Stimulated activated naive B cell treated with anti-CD40 and anti-IgM and Interleukin-4, amounts not matched to agents 10 μg/mL and 1 μg/mL and 100 μg/mL, for 72 hours (primary cell): ENCODE measurements at regions not wholly inside any gene's neighbourhood (a gene's known extent, or its start where the extent isn't known, plus 50 kb on each side); places are given as distances from the start of the nearest gene placed in this dataset.
A peak's percentile ranks its signal among the peaks of the same experiment; 100 is the strongest.
"Not testable (repeated sequence)": the region's sequence is repeated elsewhere in the genome, so short reads cannot be mapped to it uniquely, and the experiment has no call there.

Source experiments
- ATAC-seq, 2 donors: fragments of 150-1000 bp; cut with Tn5 transposase; replicated peaks; 2 replicates each; pipeline ENCODE4 v1.10.0; 2021; ENCODE audit warnings: moderate library complexity in 1 of 2
- DNase-seq: peaks from one replicate; pipeline ENCODE4 v3.0.0; 2021
- H3K27ac Mint-ChIP-seq: one replicate; pipeline ENCODE4 v1.8.0; 2022; ENCODE audit warnings: mild to moderate bottlenecking, mixed read lengths
- H3K27me3 Mint-ChIP-seq, 2 donors: one replicate each; pipeline ENCODE4 v1.8.0; 2022; ENCODE audit warnings: mixed read lengths in 2 of 2
- H3K36me3 Mint-ChIP-seq, 2 donors: one replicate each; pipeline ENCODE4 v1.8.0; 2022; ENCODE audit warnings: mixed read lengths in 2 of 2, mild to moderate bottlenecking in 1 of 2
- H3K4me1 Mint-ChIP-seq, 2 donors: one replicate each; pipeline ENCODE4 v1.8.0; 2022; ENCODE audit warnings: mixed read lengths in 2 of 2, mild to moderate bottlenecking in 1 of 2
- H3K4me3 Mint-ChIP-seq, 2 donors: one replicate each; pipeline ENCODE4 v1.8.0; 2022; ENCODE audit warnings: mild to moderate bottlenecking in 2 of 2, mixed read lengths in 2 of 2, moderate library complexity in 1 of 2
- H3K9me3 Mint-ChIP-seq, 2 donors: one replicate each; pipeline ENCODE4 v1.8.0; 2022; ENCODE audit warnings: mixed read lengths in 2 of 2, mild to moderate bottlenecking in 1 of 2

GRCh38 chr21:10409786-10410185, 111.6 kb upstream of the TPTE start:
- not testable (repeated sequence) for DNase-seq, H3K27me3 Mint-ChIP-seq, ATAC-seq, H3K9me3 Mint-ChIP-seq, H3K27ac Mint-ChIP-seq, H3K36me3 Mint-ChIP-seq, H3K4me3 Mint-ChIP-seq, H3K4me1 Mint-ChIP-seq

GRCh38 chr21:10410354-10410929, 110.9 kb upstream of the TPTE start:
- not testable (repeated sequence) for H3K4me3 Mint-ChIP-seq, H3K36me3 Mint-ChIP-seq, H3K9me3 Mint-ChIP-seq, H3K27ac Mint-ChIP-seq, H3K4me1 Mint-ChIP-seq, ATAC-seq, H3K27me3 Mint-ChIP-seq, DNase-seq

- H3K27ac Mint-ChIP-seq, DNase-seq, H3K9me3 Mint-ChIP-seq, H3K27me3 Mint-ChIP-seq, H3K4me1 Mint-ChIP-seq, H3K4me3 Mint-ChIP-seq, H3K36me3 Mint-ChIP-seq, ATAC-seq: not testable (repeated sequence)
These were observed 109.4 kb upstream of the TPTE start for GRCh38 chr21:10411776-10412526.

GRCh38 chr21:10412928-10413246, 108.5 kb upstream of the TPTE start:
- H3K27ac Mint-ChIP-seq, H3K36me3 Mint-ChIP-seq, H3K4me1 Mint-ChIP-seq, H3K4me3 Mint-ChIP-seq, ATAC-seq, H3K27me3 Mint-ChIP-seq, H3K9me3 Mint-ChIP-seq, DNase-seq: not testable (repeated sequence)

GRCh38 chr21:10413247-10414120, 107.9 kb upstream of the TPTE start:
- H3K9me3 Mint-ChIP-seq, H3K4me3 Mint-ChIP-seq: not testable (repeated sequence)

GRCh38 chr21:10414121-10414924, 107.1 kb upstream of the TPTE start:
- not testable (repeated sequence) for H3K27me3 Mint-ChIP-seq, DNase-seq, H3K4me3 Mint-ChIP-seq, H3K9me3 Mint-ChIP-seq, H3K36me3 Mint-ChIP-seq, H3K27ac Mint-ChIP-seq, ATAC-seq, H3K4me1 Mint-ChIP-seq

More at GRCh38 chr21:10413247-10414120, 107.9 kb upstream of the TPTE start:
- not testable (repeated sequence) for H3K4me1 Mint-ChIP-seq, DNase-seq, ATAC-seq, H3K36me3 Mint-ChIP-seq, H3K27ac Mint-ChIP-seq, H3K27me3 Mint-ChIP-seq

GRCh38 chr21:10414925-10415254, 106.5 kb upstream of the TPTE start:
- not testable (repeated sequence) for H3K4me3 Mint-ChIP-seq, H3K27ac Mint-ChIP-seq, H3K9me3 Mint-ChIP-seq, H3K4me1 Mint-ChIP-seq, H3K27me3 Mint-ChIP-seq, H3K36me3 Mint-ChIP-seq, DNase-seq
- peak in 1 of 2 donors; percentile 1 for ATAC-seq

GRCh38 chr21:10415456-10415855, 105.9 kb upstream of the TPTE start:
- not testable (repeated sequence) for H3K27me3 Mint-ChIP-seq, H3K4me1 Mint-ChIP-seq, H3K36me3 Mint-ChIP-seq, H3K4me3 Mint-ChIP-seq, DNase-seq, H3K27ac Mint-ChIP-seq, H3K9me3 Mint-ChIP-seq
- ATAC-seq = peak in 1 of 2 donors; percentile 8

- H3K4me3 Mint-ChIP-seq, DNase-seq, H3K27me3 Mint-ChIP-seq, H3K9me3 Mint-ChIP-seq, H3K36me3 Mint-ChIP-seq, H3K4me1 Mint-ChIP-seq, H3K27ac Mint-ChIP-seq: not testable (repeated sequence)
- peak in 1 of 2 donors; percentile 15 for ATAC-seq
These were observed 105.5 kb upstream of the TPTE start for GRCh38 chr21:10415859-10416258.

- peak; percentile 19 to 28 for ATAC-seq
- H3K27ac Mint-ChIP-seq, H3K9me3 Mint-ChIP-seq, H3K36me3 Mint-ChIP-seq, DNase-seq, H3K27me3 Mint-ChIP-seq, H3K4me3 Mint-ChIP-seq, H3K4me1 Mint-ChIP-seq: not testable (repeated sequence)
These were observed 104.5 kb upstream of the TPTE start for GRCh38 chr21:10416691-10417447.

GRCh38 chr21:10417551-10418002, 103.8 kb upstream of the TPTE start:
- H3K9me3 Mint-ChIP-seq, H3K36me3 Mint-ChIP-seq, H3K27me3 Mint-ChIP-seq, H3K27ac Mint-ChIP-seq, DNase-seq, H3K4me1 Mint-ChIP-seq, H3K4me3 Mint-ChIP-seq: not testable (repeated sequence)
- peak in 1 of 2 donors; percentile 13 for ATAC-seq

GRCh38 chr21:10418250-10419048, 102.9 kb upstream of the TPTE start:
- H3K9me3 Mint-ChIP-seq, H3K36me3 Mint-ChIP-seq, H3K4me3 Mint-ChIP-seq, DNase-seq, ATAC-seq, H3K4me1 Mint-ChIP-seq, H3K27ac Mint-ChIP-seq, H3K27me3 Mint-ChIP-seq: not testable (repeated sequence)

GRCh38 chr21:10421199-10421598, 100.2 kb upstream of the TPTE start:
- DNase-seq, H3K36me3 Mint-ChIP-seq, ATAC-seq, H3K4me3 Mint-ChIP-seq, H3K27ac Mint-ChIP-seq, H3K9me3 Mint-ChIP-seq, H3K4me1 Mint-ChIP-seq, H3K27me3 Mint-ChIP-seq: not testable (repeated sequence)
